ENCODE measurements at regions not wholly inside any gene's neighbourhood (a gene's known extent, or its start where the extent isn't known, plus 50 kb on each side); places are given as distances from the start of the nearest gene placed in this dataset.
"Not testable (repeated sequence)": the region's sequence is repeated elsewhere in the genome, so short reads cannot be mapped to it uniquely, and the experiment has no call there.

DNA sequence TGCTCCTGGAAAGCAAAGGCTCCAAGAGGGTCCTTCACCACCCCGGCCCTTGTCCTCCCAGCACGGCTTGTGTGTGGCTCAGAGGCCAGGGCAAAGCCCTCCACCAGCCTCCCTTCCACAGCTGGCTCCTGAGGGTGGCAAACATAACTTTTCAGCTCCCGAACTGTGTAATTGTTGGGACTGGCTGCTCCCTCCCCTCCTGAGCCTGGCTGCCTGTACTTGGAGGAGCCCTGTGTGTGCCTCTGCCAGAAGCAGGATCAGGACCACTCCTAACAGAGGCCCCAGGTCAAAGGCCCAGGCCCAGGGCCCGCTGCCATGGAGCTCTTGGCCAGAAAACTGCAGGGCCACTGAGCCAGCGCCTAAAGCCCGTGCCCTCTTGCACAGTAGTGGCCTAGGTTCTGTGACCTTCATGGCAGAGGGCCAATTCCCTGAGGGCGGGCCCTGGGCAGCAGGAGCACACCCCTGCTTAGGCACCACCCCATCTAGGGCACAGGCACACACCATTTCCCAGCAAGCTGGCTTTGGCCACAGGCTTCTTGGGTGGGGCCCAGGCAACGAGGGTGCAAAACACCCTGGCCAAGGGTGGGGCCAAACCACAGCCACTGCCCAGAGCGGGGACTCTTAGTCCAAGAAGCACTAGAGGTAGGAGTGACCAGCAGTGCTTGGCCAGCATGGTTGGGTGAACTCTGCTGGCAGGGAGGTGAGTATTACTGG is 201.2 kb downstream of the TBC1D2B start:
- DNase-seq: not testable (repeated sequence)

DNA sequence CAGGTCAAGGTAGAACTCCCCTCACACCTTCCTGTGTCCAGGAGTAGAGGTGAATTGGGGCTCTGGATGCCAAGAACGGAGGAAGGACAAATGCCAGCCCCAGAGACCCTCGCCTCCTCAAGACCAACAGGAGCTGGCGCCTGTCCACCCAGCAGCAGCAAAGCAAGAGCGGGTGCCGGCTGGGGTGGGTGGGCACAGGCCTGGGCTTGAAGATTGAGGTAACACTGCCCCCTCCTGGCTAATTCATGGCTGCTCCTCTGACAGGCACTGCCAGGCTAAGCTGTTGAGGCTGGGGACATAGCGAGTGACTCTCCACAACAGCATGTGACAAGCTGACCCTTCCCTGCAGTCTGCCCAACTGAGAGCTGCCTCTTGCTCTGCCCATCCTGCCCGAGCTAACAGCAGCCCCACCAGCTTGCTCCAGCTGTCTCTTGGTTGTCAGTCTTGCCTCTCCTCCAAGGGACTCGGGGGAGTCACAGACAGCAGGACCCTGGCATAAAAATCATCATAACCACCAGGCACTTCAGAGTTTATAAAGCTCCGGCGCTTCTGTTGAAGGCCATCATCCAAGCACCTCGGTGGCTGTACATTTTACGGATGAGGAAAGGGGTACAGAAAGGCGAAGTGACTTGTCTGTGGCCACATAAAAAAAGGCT is 202.3 kb downstream of the TBC1D2B start:
- DNase-seq: peak; percentile 37

DNA sequence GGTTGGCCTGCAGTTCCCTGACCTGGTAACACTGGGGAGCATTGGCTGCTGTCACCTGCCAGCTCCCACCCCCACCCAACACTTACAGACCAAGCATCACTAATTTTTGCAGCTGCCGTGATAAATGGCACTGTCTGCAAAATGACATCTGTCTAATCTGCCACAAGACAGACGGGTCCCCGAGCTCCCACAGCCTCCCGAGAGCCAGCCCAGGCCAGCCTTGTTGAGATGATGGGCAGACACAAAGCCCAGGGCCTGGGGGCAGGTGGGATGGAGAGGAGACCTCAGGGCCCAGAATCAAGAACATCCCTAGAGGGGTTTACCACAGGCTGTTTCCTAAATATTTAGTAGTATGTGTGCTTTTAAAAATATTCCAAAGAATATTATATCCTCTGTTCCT is 203.4 kb downstream of the TBC1D2B start:
- DNase-seq: no peak

DNA sequence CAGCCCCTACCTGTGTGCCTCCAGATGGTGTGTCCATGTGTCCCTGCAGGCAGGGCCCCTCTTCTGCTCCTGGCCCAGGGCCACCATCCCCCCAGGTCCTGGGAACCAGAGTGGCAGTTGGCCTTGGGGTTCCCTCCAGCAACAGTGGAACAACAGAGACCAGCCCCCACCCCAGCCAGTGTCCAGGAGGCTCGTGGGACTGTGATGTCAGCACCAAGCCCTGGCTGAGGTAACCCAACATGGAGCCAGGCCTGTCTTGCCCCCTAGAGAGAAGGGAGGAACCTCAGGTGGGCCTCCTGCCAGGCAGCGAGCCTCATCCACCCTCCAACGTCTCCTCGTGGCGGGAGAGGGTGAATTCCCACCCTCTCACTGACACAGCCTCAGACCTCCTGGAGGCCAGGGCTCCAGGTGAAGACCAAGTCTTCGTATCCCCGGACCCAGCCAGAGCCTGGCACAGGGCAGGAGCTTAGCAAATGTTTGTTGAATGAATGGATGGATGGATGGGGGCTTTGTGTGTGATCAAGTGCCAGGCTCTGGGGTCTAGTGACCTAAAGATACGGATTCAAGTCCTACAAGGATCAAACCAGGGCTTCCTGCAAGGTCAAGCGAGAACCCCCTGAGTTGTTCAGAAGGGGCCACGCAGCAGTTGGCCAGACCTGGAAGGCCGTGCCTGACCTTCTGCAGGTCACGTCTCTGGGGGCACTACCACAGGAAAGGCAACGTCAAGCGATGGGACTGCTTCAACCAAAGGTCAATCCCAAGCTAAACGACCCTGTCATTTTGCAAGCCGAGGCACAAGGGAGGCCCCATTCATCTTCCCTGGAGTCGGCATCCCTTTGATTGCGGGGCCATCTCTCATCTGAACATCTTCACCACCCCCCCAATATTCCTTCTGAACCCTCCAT is 204.7 kb downstream of the TBC1D2B start:
- not testable (repeated sequence) for DNase-seq

DNA sequence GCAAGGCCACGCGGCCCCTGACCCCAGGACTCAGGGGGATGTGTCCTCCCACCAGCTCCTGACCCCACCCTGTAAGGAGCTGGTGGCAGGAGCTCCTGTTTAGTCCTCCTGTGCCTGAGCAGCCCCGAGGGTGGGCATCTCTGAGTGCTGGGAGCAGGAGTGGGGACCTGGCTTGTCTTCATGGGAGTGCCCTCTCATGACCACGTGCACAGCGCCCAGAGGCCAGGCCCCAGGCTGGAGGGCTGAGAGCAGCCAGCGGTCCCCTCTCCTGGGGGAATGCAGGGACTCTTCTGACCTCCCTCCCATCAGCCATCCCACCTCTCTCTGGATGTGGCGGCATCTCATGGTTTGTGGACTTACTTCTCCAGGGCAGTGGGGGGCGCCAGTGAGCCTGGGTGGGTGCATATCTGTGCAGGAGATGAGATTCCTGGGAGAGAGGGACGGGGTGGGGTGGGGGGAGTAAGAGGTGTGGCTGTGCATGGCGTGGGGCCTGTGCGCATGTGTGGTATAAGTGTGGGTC is 205.6 kb downstream of the TBC1D2B start:
- DNase-seq: no peak

DNA sequence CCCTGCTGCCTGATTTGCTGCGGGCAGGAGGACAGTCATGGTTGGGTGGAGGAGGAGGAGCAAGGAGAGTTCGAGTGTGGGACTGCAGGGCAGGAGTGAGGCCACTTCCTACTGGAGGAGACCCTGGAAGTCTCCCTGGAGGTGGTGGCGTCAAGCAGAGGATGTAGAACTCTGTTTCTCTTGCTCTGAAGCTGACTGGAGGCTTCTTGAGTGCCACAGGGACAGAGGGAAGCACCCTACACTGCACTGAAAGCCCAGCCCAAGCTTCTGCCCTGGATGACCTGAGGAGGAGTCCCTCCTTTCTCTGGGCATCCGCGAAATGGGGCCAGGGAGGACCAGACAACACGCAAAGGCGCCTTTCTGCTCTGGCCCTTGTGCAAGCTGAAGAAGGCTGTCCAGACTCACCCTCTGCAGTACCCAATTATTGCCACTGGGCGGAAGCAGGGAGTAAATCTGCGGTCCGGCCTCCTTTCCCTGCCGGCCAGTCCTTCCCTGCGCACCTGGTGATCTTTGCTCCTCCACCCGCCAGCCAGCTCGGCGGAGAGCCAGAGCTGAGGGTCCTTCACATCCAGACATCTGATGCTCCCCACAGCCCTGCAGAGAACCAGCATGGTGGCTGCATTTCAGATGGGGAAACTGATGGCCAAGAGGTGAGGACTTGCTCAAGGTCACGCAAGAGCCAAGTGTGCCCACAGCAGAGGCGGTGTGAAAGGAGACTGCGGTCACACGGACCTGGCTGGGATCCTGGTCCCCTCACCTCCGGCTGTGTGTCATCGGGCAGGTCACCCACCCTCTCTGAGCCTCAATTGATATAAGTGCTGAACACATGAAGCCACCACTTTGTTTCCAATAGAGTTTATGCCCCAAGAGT is 207.1 kb downstream of the TBC1D2B start:
- DNase-seq: peak; percentile 43

GRCh38 chr15:77869021-77869895 is 208.3 kb downstream of the TBC1D2B start:
- no peak for DNase-seq

- peak; percentile 69 for DNase-seq
Measured at GRCh38 chr15:77868048-77868629, 209.4 kb downstream of the TBC1D2B start.

- DNase-seq: no peak
Measured at GRCh38 chr15:77867266-77868047, 210.1 kb downstream of the TBC1D2B start.

- DNase-seq: no peak
Measured at GRCh38 chr15:77866596-77867125, 210.8 kb downstream of the TBC1D2B start.

DNA sequence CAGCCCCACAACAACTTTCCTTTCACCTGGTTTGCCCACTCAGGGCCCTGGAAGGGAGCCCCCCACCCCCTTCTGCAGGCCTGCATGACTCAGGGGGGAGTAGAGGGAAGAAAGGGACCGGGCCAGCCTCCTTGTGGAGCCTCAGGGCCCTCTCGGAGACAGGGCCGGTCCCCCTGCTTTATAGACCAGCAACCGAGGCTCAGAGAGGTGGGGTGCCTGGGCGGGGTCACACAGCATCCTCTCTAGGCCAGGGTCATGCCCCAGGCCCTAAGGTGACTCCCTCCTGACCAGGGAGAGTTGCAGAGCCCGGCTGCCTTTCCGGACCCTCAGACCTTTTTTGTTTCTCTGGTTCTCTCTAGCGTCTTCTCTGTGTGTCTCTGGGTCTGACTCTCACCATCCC is 211.3 kb downstream of the TBC1D2B start:
- no peak for DNase-seq

- no peak for DNase-seq
Measured at GRCh38 chr15:77865701-77866100, 211.8 kb downstream of the TBC1D2B start.

DNA sequence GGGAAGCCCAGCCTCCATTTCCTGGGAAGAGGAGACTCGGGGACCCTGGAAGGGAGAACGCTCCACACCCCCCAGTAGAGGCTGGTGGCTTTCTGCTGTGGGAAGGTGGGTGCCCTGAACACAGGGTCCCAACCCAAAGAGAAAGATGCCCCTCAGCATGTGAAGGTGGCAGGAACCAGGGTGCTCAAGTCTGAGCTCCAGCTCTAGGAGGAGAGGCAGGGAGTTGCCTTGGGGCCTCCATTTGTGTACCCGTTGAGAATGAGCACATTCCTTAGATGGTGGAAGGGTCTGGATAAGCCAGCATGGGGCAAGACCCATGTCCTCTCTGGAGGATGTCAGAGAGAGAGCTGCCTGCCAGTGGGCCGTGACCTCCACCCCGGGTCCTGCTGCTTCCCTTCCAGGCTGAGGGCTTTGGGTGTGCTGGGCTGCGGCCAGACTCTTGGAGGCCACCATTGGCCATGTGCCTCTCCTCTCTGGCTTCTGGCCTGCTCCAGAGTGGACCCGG is 212.4 kb downstream of the TBC1D2B start:
- no peak for DNase-seq

GRCh38 chr15:77864211-77865105 is 213.1 kb downstream of the TBC1D2B start:
- peak; percentile 6 for DNase-seq

DNA sequence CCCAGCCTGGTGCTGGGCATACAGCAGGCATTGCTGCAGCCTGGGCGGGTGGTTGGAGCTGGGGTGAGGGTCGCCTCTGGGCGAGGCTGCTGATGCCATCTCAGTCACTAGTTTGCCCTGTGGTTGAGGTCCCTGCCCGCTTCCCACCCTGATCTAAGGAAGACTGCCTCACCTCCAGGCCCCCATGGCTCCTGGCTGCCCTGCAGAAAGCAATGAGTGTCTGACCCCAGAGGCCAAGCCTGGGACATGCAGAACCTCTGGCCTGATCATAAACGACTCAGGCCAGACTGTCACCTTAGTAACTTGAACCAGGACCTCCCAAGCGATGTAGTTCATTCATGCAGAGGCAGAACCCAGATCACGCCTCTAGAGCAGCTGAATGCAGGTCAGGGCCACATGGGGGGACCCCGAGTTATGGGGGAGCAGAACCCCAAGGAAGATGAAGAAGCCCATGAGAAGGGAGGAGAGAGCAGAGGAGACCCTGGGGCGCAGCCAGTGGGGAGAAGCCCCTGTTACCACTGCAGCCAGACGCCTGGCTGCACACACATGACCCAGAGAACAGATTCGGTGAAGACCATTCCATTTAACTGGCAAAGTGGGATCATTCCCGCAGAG is 213.9 kb downstream of the TBC1D2B start:
- no peak for DNase-seq

- DNase-seq: no peak
Measured at GRCh38 chr15:77862651-77863104, 214.8 kb downstream of the TBC1D2B start.

- not testable (repeated sequence) for DNase-seq
Measured at GRCh38 chr15:77861997-77862635, 215.4 kb downstream of the TBC1D2B start.

All from NCI-H526 treated with DMSO at 0.1 percent for 48 hours (cell line).